ENCODE measurements at regions not wholly inside any gene's neighbourhood (a gene's known extent, or its start where the extent isn't known, plus 50 kb on each side); places are given as distances from the start of the nearest gene placed in this dataset.
A peak's percentile ranks its signal among the peaks of the same experiment; 100 is the strongest.
"Not testable (repeated sequence)": the region's sequence is repeated elsewhere in the genome, so short reads cannot be mapped to it uniquely, and the experiment has no call there.

GRCh38 chr2:184091456-184091855, 506.9 kb upstream of the ZNF804A start:
- no peak for DNase-seq (ENCODE audit: low spot score)
- intact Hi-C loops (cut with DNase I): no loop called here

DNA sequence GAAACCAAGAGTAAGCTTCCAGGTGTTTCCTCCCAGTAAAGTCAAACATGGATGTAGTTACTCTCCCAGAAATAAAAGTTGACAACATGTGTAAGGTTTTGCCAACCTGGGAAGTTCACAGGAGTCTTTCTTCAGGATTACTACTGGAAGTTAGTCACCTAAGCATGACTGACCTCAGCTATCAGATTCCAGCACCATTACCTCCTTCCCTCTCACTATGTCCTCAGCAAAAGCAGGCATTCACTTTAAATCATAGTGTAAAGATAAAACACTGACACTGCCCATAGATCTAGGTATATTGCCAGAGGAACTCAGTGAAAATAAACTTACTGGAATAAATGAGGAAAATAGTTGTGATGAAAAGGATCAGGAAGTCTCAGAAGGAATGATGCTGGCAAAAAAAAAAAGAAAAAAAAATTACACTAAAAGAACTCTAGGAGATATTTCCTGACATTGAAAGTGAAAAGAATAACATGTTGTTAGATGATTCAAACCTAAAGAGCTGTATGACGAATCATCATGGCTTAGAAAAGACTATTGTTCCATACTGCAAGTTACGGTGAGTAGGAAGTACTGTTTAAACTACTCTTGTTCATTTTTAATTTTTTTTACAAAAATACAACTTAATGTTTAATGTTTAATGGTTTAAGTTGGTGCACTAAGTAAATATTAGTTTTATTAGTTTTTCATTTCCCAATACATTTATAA, 484.5 kb upstream of the ZNF804A start:
- intact Hi-C loops (cut with DNase I): no loop called here
- no peak for DNase-seq (ENCODE audit: low spot score)

- intact Hi-C loops (cut with DNase I): no loop called here
- DNase-seq (ENCODE audit: low spot score): no peak
These were observed 483.9 kb upstream of the ZNF804A start for GRCh38 chr2:184114439-184114838.

DNA sequence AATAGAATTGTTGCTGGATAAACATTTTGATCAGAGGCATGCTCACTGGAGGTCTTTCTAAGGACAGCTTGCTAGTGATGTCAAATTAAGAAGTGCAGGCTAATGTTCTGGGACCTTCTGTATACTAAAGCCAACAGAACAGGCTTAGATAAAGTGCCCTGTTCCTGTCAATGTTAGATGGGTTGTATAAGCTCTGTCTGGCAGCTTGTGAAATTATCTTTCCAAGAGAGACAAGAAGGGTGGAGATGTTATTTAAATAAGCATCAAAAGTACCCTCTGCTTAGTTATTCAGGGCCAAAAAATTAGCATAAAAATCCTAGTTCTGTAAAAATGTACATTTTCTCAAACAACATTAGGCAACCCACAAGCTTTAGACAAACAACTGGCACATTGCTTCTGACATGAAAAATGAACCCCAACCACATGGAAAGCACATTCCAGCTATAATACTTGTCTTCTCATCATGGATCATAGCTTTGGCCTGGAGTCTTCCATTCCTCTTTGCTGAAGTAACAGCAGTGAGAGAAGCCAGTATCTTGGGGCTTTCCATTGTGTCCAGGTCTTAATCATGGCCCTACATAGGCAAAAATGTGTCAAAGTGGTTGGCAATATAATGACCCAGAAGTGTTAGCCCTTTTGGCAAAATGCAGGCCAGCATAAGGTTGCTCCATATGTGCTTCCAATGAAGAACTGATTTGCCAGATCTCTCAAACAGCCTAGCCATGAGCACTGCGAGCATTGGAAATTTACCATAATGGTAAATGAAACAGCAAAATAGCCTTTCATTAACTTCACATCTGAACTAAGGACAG, 478.1 kb upstream of the ZNF804A start:
- no peak for DNase-seq (ENCODE audit: low spot score)
- intact Hi-C loops (cut with DNase I): no loop called here

DNA sequence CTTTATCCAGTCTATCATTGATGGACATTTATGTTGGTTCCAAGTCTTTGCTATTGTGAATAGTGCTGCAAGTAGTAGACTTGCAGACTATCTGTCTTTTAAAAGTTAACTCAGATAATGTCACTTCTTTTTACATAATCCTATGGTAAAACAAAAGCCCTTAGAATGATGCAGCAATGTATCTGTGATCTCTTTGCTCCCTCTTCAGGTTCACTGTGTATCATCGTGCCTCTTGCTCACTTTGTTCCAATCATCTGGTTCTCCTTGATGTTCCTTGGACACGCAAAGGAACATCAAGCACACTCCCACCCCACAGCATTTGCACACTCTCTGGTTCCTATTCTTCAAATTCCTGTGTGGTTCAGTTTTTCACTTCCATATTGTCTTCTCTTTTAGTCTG, 472.5 kb upstream of the ZNF804A start:
- intact Hi-C loops (cut with DNase I): no loop called here
- no peak for DNase-seq (ENCODE audit: low spot score)

GRCh38 chr2:184129073-184129472, 469.3 kb upstream of the ZNF804A start:
- DNase-seq (ENCODE audit: low spot score): no peak
- intact Hi-C loops (cut with DNase I): no loop called here

DNA sequence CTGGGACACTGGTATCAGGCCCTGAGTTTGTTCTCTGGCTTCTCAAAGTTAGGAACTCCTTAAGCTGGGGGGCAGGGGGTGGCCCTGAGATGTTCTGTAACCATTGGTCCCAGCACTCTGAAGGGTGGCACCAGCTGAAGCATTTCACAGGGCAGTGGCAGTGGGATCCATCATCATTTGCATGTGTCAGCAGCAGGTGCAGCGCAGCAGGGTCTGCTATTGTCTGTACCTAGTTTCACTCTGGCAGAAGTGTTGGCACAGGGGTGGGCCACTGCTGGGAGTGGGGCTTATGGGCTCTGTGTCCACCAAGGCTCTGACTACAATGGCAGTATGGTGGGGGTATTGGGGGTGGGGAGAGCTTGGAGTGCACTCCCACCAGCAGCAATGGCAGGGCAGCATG, 460.4 kb upstream of the ZNF804A start:
- intact Hi-C loops (cut with DNase I): loop anchor here in 1 of 2 donors (10.0 kb wide), 1 partner anchor 167 kb away; no protein-coding TSS in a partner anchor
- DNase-seq (ENCODE audit: low spot score): peak; percentile 67

GRCh38 chr2:184141866-184142265, 456.5 kb upstream of the ZNF804A start:
- intact Hi-C loops (cut with DNase I): no loop called here
- no peak for DNase-seq (ENCODE audit: low spot score)

DNA sequence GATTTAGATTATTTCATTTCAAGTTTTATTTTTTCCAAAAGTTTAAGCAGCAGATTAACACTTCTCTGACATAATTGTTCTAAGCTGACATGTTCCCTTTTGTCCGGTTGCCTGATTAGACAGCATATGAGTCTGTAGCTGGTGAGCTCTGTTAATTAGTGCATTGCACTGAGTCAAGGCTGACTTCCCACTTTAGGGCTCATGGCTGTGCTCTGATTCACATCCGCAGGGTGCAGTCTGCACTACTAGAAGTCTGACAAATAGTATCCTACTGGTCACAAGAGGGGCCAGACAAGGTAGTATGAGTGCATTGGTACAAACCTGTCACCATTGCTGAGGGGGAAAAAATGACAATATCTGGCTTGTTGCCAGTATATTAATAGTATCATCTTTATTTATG, 443.9 kb upstream of the ZNF804A start:
- intact Hi-C loops (cut with DNase I): no loop called here
- DNase-seq (ENCODE audit: low spot score): no peak

GRCh38 chr2:184155791-184156190, 442.5 kb upstream of the ZNF804A start:
- intact Hi-C loops (cut with DNase I): no loop called here
- no peak for DNase-seq (ENCODE audit: low spot score)

DNA sequence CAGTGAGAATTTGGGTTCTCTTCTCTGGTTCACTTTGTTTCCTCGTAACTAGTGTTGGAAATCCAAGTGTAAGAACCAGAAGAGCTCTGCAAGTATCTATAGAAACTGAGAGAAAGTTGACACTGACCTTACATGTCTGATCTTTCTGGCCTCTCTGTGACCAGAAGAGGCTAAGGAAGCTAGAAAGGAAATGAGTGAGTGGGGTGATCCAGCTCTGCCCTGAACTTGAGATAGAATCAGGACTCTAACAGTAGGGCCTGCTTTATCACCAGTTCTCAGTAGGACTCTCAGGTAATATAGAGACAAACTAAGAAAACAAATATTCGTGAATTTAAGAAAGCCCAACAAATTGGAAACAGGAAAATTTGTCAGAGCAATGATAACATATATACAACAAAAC, 441.2 kb upstream of the ZNF804A start:
- DNase-seq (ENCODE audit: low spot score): no peak
- intact Hi-C loops (cut with DNase I): no loop called here

DNA sequence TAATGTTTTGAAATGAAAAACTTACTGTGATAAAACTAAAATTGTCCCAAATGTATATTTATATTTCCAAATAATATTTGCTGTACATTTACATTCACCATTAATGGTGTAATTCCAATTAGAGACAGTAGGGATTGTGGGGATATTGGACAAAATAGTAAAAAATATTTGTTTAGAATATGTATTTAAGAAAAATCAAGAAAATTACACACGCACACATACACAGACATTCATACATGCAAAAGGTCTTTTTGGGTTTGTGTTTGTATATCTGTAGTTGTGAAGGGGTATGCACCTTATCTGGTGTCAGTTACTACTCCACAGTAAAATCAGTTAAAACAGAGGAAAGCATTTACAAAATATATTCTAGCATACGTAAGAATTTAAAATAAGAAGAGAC, 435.9 kb upstream of the ZNF804A start:
- DNase-seq (ENCODE audit: low spot score): no peak
- intact Hi-C loops (cut with DNase I): no loop called here

- intact Hi-C loops (cut with DNase I); DNase-seq (ENCODE audit: low spot score): not testable (repeated sequence)
These were observed 429.5 kb upstream of the ZNF804A start for GRCh38 chr2:184168823-184169222.

GRCh38 chr2:184169366-184169765, 429.0 kb upstream of the ZNF804A start:
- intact Hi-C loops (cut with DNase I): no loop called here
- DNase-seq (ENCODE audit: low spot score): no peak

DNA sequence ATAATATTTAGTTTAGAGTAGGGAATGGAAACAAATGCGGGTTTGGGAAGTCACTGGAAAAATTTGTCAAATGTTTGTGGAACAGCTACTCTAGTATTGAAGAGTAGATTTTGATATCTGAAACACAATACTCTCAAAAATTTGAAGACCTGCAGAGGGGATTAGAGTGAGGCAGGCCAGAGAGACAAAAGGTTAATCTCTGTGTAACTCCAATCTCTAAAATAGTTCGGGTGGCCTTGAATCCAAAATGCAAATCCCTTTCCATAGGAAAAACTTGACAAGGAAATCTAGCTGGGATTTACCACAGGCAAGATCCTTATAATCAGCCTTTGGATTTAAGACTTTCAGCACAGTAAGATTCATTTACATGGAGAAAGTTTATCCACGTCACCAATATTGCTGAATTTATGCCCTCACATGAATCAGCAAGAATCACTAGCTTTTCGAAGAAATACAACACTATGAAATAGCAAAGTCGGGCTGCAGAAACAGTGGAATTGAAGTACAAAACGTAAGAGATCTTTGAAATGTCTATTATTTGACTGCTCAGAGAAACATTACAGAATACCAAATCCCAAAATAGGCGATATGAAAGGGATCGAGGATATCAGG, 423.7 kb upstream of the ZNF804A start:
- intact Hi-C loops (cut with DNase I): no loop called here
- no peak for DNase-seq (ENCODE audit: low spot score)

DNA sequence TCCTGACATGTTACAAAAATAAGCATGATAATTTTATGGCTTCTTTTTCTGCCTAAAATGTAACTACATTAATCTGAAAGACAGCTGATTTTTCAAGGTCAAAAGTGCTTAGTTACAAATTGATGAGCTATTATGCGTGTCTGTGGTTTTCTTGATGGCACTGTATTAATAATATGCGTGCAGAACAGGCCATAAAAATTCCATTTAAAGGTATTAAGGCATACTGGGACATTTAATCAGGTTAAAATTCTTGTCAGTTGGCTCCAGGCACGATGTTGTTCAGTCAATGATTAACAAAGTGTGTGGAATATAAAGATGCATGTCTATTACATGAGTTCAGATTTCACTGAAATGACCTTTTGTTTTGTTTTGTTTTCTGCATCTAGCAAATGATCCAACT, 420.1 kb upstream of the ZNF804A start:
- no peak for DNase-seq (ENCODE audit: low spot score)
- intact Hi-C loops (cut with DNase I): no loop called here

GRCh38 chr2:184186436-184186835, 411.9 kb upstream of the ZNF804A start:
- intact Hi-C loops (cut with DNase I): no loop called here
- DNase-seq (ENCODE audit: low spot score): no peak

- DNase-seq (ENCODE audit: low spot score): no peak
These were observed 410.8 kb upstream of the ZNF804A start for GRCh38 chr2:184187421-184187971.

DNA sequence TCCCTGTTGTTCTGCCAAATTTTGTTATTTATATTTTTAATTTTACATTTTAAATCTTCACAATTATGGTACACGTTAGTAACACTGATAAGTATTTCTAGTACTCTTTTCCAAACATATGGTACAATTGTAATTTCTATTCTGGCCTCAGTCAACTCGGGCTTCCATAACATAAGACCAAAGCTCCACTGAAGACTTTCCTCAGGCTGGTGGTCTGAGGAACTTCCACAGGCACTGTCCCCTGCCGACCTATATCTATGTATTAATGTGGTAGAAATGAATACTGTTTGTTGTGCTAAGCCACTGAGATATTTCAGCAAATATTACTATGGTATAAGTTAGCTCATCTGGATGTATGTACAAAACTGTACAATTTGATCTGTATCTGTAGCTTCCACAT, 407.6 kb upstream of the ZNF804A start:
- intact Hi-C loops (cut with DNase I): no loop called here
- DNase-seq (ENCODE audit: low spot score): no peak

More at GRCh38 chr2:184187421-184187971, 410.8 kb upstream of the ZNF804A start:
- intact Hi-C loops (cut with DNase I): no loop called here

GRCh38 chr2:184192649-184193048, 405.7 kb upstream of the ZNF804A start:
- intact Hi-C loops (cut with DNase I): no loop called here
- no peak for DNase-seq (ENCODE audit: low spot score)
